ENCODE measurements at regions not wholly inside any gene's neighbourhood (a gene's known extent, or its start where the extent isn't known, plus 50 kb on each side); places are given as distances from the start of the nearest gene placed in this dataset.
"Not testable (repeated sequence)": the region's sequence is repeated elsewhere in the genome, so short reads cannot be mapped to it uniquely, and the experiment has no call there.

DNA sequence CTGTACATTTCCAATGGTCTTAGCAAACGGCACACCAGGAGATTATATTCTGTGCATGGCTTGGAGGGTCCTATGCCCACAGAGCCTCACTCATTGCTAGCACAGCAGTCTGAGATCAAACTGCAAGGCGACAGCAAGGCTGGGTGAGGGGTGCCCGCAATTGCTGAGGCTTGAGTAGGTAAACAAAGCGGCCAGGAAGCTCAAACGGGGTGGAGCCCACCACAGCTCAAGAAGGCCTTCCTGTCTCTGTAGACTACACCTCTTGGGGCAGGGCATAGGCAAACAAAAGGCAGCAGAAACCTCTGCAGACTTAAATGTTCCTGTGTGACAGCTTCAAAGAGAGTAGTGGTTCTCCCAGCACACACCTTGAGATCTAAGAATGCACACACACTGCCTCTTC is 91.3 kb downstream of the OR4A5 start:
- not testable (repeated sequence) for H3K4me3 ChIP-seq, H3K27me3 ChIP-seq, H3K4me2 ChIP-seq, H3K4me1 ChIP-seq, H3K36me3 ChIP-seq, H3K9ac ChIP-seq, H3K27ac ChIP-seq, H4K20me1 ChIP-seq
- H3K9me3 ChIP-seq: peaks cover 50% of the 10 kb centered on the region

DNA sequence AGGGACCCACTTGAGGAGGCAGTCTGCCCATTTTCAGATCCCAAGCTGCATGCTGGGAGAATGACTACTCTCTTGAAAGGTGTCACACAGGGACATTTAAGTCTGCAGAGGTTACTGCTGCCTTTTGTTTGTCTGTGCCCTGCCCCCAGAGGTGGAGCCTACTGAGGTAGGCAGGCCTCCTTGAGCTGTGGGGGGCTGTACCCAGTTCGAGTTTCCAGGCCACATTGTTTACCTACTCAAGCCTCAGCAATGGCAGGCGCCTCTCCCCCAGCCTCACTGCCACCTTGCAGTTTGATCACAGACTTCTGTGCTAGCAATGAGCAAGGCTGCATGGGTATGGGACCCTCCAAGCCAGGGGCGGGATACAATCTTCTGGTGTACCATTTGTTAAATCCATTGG is 126.0 kb downstream of the OR4A5 start:
- Histone ChIP-seq H3K9ac (no peak overlapping the region), H3K27ac (no peak overlapping the region), H4K20me1 (no peaks in the 10 kb centered on the region), H3K27me3 (no peaks in the 10 kb centered on the region), H3K36me3 (no peaks in the 10 kb centered on the region), H3K4me3 (no peak overlapping the region), H3K9me3 (peaks cover 78% of the 10 kb centered on the region), H3K4me1 (no peaks in the 10 kb centered on the region), H3K4me2 (no peak overlapping the region)
- TF ChIP-seq Cebpa-rat (IDR thresholded peaks at IDR 0.05): no peak

DNA sequence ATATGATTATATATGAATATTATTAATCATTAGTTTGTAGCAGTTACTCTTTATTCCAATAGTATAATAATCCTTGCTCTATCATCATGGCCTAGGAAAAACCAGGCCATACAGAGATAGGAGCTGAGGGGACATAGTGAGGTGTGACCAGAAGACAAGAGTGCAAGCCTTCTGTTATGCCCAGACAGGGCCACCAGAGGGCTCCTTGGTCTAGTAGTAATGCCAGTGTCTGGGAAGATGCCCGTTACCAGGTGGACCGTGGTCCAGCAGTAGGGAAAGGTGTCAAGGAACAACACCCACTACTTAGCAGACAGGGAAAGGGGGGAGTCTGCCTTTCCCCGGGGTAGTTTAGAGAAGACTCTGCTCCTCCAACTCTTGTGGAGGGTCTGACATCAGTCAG is 148.4 kb downstream of the OR4A5 start:
- not testable (repeated sequence) for H3K36me3 ChIP-seq, H3K4me2 ChIP-seq, H3K27me3 ChIP-seq, H3K4me1 ChIP-seq, H3K9ac ChIP-seq, H3K27ac ChIP-seq, H3K4me3 ChIP-seq, H4K20me1 ChIP-seq
- peaks cover 86% of the 10 kb centered on the region for H3K9me3 ChIP-seq

All from BLaER1 (cell line).